ENCODE measurements at regions not wholly inside any gene's neighbourhood (a gene's known extent, or its start where the extent isn't known, plus 50 kb on each side); places are given as distances from the start of the nearest gene placed in this dataset.

GRCh38 chr7:46145412-46145811, 224.3 kb upstream of the IGFBP3 start:
- peak; percentile 99 for DNase-seq (ENCODE audit: low read depth in 2 of 2)

GRCh38 chr7:46143949-46144917, 223.2 kb upstream of the IGFBP3 start:
- DNase-seq (ENCODE audit: low read depth in 2 of 2): no peak

- no peak for DNase-seq (ENCODE audit: low read depth in 2 of 2)
These were observed 222.3 kb upstream of the IGFBP3 start for GRCh38 chr7:46143421-46143820.

- DNase-seq (ENCODE audit: low read depth in 2 of 2): peak; percentile 78 to 81
These were observed 218.0 kb upstream of the IGFBP3 start for GRCh38 chr7:46139079-46139478.

- no peak for DNase-seq (ENCODE audit: low read depth in 2 of 2)
These were observed 216.7 kb upstream of the IGFBP3 start for GRCh38 chr7:46137725-46138124.

GRCh38 chr7:46135557-46135956, 214.5 kb upstream of the IGFBP3 start:
- no peak for DNase-seq (ENCODE audit: low read depth in 2 of 2)

GRCh38 chr7:46134795-46135194, 213.7 kb upstream of the IGFBP3 start:
- DNase-seq (ENCODE audit: low read depth in 2 of 2): no peak

GRCh38 chr7:46134385-46134784, 213.3 kb upstream of the IGFBP3 start:
- no peak for DNase-seq (ENCODE audit: low read depth in 2 of 2)

- no peak for DNase-seq (ENCODE audit: low read depth in 2 of 2)
These were observed 212.7 kb upstream of the IGFBP3 start for GRCh38 chr7:46133751-46134150.

GRCh38 chr7:46133072-46133471, 212.0 kb upstream of the IGFBP3 start:
- DNase-seq (ENCODE audit: low read depth in 2 of 2): no peak

- no peak for DNase-seq (ENCODE audit: low read depth in 2 of 2)
These were observed 211.1 kb upstream of the IGFBP3 start for GRCh38 chr7:46131916-46132795.

- no peak for DNase-seq (ENCODE audit: low read depth in 2 of 2)
These were observed 208.8 kb upstream of the IGFBP3 start for GRCh38 chr7:46129831-46130230.

GRCh38 chr7:46127814-46128213, 206.7 kb upstream of the IGFBP3 start:
- DNase-seq (ENCODE audit: low read depth in 2 of 2): no peak

GRCh38 chr7:46126675-46127300, 205.7 kb upstream of the IGFBP3 start:
- DNase-seq (ENCODE audit: low read depth in 2 of 2): no peak

- DNase-seq (ENCODE audit: low read depth in 2 of 2): no peak
These were observed 202.8 kb upstream of the IGFBP3 start for GRCh38 chr7:46123756-46124343.

- DNase-seq (ENCODE audit: low read depth in 2 of 2): no peak
These were observed 194.3 kb upstream of the IGFBP3 start for GRCh38 chr7:46115410-46115809.

GRCh38 chr7:46109437-46109836, 188.4 kb upstream of the IGFBP3 start:
- DNase-seq (ENCODE audit: low read depth in 2 of 2): no peak

- DNase-seq (ENCODE audit: low read depth in 2 of 2): no peak
These were observed 187.2 kb upstream of the IGFBP3 start for GRCh38 chr7:46108272-46108671.

- DNase-seq (ENCODE audit: low read depth in 2 of 2): no peak
These were observed 186.6 kb upstream of the IGFBP3 start for GRCh38 chr7:46107610-46108217.

- no peak for DNase-seq (ENCODE audit: low read depth in 2 of 2)
These were observed 179.4 kb upstream of the IGFBP3 start for GRCh38 chr7:46100521-46100920.

GRCh38 chr7:46099076-46099475, 178.0 kb upstream of the IGFBP3 start:
- no peak for DNase-seq (ENCODE audit: low read depth in 2 of 2)
